HFFc6 (cell line): ENCODE measurements at regions not wholly inside any gene's neighbourhood (a gene's known extent, or its start where the extent isn't known, plus 50 kb on each side); places are given as distances from the start of the nearest gene placed in this dataset.

Experiments
- DNase-seq: peaks from one replicate; pipeline ENCODE4 v3.0.0-alpha.2; 2018
- H3K27ac Mint-ChIP-seq: 2 replicates; pipeline ENCODE4 v1.8.0; 2020; ENCODE audit warnings: mild to moderate bottlenecking, mixed read lengths
- H3K27me3 Mint-ChIP-seq: 2 replicates; pipeline ENCODE4 v1.8.0; 2021; ENCODE audit warnings: mild to moderate bottlenecking, moderate library complexity, mixed read lengths; ENCODE audit not compliant: insufficient read depth
- H3K36me3 Mint-ChIP-seq: 2 replicates; pipeline ENCODE4 v1.8.0; 2021; ENCODE audit warnings: low read depth, mixed read lengths
- H3K4me1 Mint-ChIP-seq: 2 replicates; pipeline ENCODE4 v1.8.0; 2020; ENCODE audit warnings: low read depth, mixed read lengths
- H3K4me3 Mint-ChIP-seq: 2 replicates; pipeline ENCODE4 v1.8.0; 2020; ENCODE audit warnings: mild to moderate bottlenecking, moderate library complexity, mixed read lengths
- H3K9me3 Mint-ChIP-seq: 2 replicates; pipeline ENCODE4 v1.8.0; 2020; ENCODE audit warnings: mild to moderate bottlenecking, mixed read lengths
- CTCF ChIP-seq: fragments of 200-600 bp; sonication (generic); IDR thresholded peaks from 2 replicates; pipeline ENCODE4 v1.5.0; 2021; ENCODE audit warnings: antibody characterized with exemption, mild to moderate bottlenecking

GRCh38 chr4:26075583-26075982, 161.6 kb downstream of the SMIM20 start:
- no peak for TF ChIP-seq CTCF
- peaks cover 11% of the 10 kb centered on the region for H3K27me3 Mint-ChIP-seq
- H3K4me1 Mint-ChIP-seq = peaks cover 34% of the 10 kb centered on the region
- H3K4me3 Mint-ChIP-seq = no peak overlapping the region
- DNase-seq = no peak
- no peak overlapping the region for H3K27ac Mint-ChIP-seq
- H3K36me3 Mint-ChIP-seq = peaks cover 22% of the 10 kb centered on the region
- peaks cover 16% of the 10 kb centered on the region for H3K9me3 Mint-ChIP-seq

GRCh38 chr4:26076000-26076587, 162.1 kb downstream of the SMIM20 start:
- Mint-ChIP-seq H3K4me3 (no peak overlapping the region), H3K27ac (peak overlapping the region; percentile 20; the same call in 1 of the 2 replicates), H3K9me3 (peaks cover 16% of the 10 kb centered on the region), H3K27me3 (peaks cover 16% of the 10 kb centered on the region), H3K4me1 (peaks cover 34% of the 10 kb centered on the region), H3K36me3 (peaks cover 22% of the 10 kb centered on the region)
- peak; percentile 36 for DNase-seq
- no peak for TF ChIP-seq CTCF

GRCh38 chr4:26076896-26077295, 162.9 kb downstream of the SMIM20 start:
- Mint-ChIP-seq H3K4me1 (peaks cover 42% of the 10 kb centered on the region), H3K36me3 (peaks cover 22% of the 10 kb centered on the region), H3K9me3 (peaks cover 16% of the 10 kb centered on the region), H3K27me3 (peaks cover 20% of the 10 kb centered on the region), H3K27ac (no peak overlapping the region), H3K4me3 (no peak overlapping the region)
- DNase-seq = peak; percentile 45
- TF ChIP-seq CTCF = no peak

- DNase-seq = no peak
- Mint-ChIP-seq H3K9me3 (peaks cover 16% of the 10 kb centered on the region), H3K4me1 (peaks cover 48% of the 10 kb centered on the region), H3K27ac (no peak overlapping the region), H3K4me3 (no peak overlapping the region), H3K27me3 (peaks cover 25% of the 10 kb centered on the region), H3K36me3 (peaks cover 22% of the 10 kb centered on the region)
- TF ChIP-seq CTCF = no peak
Measured at GRCh38 chr4:26077756-26078155, 163.7 kb downstream of the SMIM20 start.

GRCh38 chr4:26080870-26081628, 167.0 kb downstream of the SMIM20 start:
- H3K27ac Mint-ChIP-seq = no peak overlapping the region
- TF ChIP-seq CTCF = no peak
- H3K9me3 Mint-ChIP-seq = peaks cover 13% of the 10 kb centered on the region
- DNase-seq = no peak
- H3K4me1 Mint-ChIP-seq = peaks cover 65% of the 10 kb centered on the region
- H3K36me3 Mint-ChIP-seq = peaks cover 20% of the 10 kb centered on the region
- no peak overlapping the region for H3K4me3 Mint-ChIP-seq
- peaks cover 46% of the 10 kb centered on the region for H3K27me3 Mint-ChIP-seq
